Astrocyte (in vitro differentiated cells and primary cell): ENCODE measurements at regions not wholly inside any gene's neighbourhood (a gene's known extent, or its start where the extent isn't known, plus 50 kb on each side); places are given as distances from the start of the nearest gene placed in this dataset.

Experiments used
- DNase-seq: peaks from one replicate; pipeline ENCODE4 v3.0.0-alpha.2; 2010; ENCODE audit warnings: low read depth
- FAIRE-seq: peaks from 2 replicates; lab custom pipeline; 2011; peaks lifted over from hg19 to GRCh38; lab: Jason Lieb, UNC
- H2AFZ ChIP-seq: 2 replicates; pipeline ENCODE4 v1.6.0; 2012; ENCODE audit warnings: low read depth, low read length, inconsistent platforms
- H3K27ac ChIP-seq: 2 replicates; pipeline ENCODE4 v1.5.1; 2011; ENCODE audit warnings: low read depth, low read length, inconsistent platforms
- H3K27me3 ChIP-seq: 2 replicates; pipeline ENCODE4 v1.6.0; 2011; ENCODE audit warnings: low read length, inconsistent platforms; ENCODE audit not compliant: insufficient read depth
- H3K36me3 ChIP-seq: 2 replicates; pipeline ENCODE4 v1.5.1; 2011; ENCODE audit warnings: low read length, inconsistent platforms; ENCODE audit not compliant: insufficient read depth
- H3K4me1 ChIP-seq: 2 replicates; pipeline ENCODE4 v1.5.1; 2011; ENCODE audit warnings: low read length, inconsistent platforms; ENCODE audit not compliant: insufficient read depth
- H3K4me2 ChIP-seq: 2 replicates; pipeline ENCODE4 v1.6.0; 2012; ENCODE audit warnings: low read length, inconsistent platforms
- H3K4me3 ChIP-seq: 2 replicates; pipeline ENCODE4 v1.5.1; 2011; ENCODE audit warnings: low read depth, mild to moderate bottlenecking, low read length, inconsistent platforms; ENCODE audit not compliant: insufficient read depth
- H3K79me2 ChIP-seq: 2 replicates; pipeline ENCODE4 v1.6.0; 2012; ENCODE audit warnings: mild to moderate bottlenecking, low read length, inconsistent platforms; ENCODE audit not compliant: insufficient read depth
- H3K9ac ChIP-seq: 2 replicates; pipeline ENCODE4 v1.6.0; 2012; ENCODE audit warnings: mild to moderate bottlenecking, low read length, inconsistent platforms
- H3K9me3 ChIP-seq: 2 replicates; pipeline ENCODE4 v1.5.1; 2012; ENCODE audit warnings: low read depth, mild to moderate bottlenecking, low read length, inconsistent platforms; ENCODE audit not compliant: insufficient read depth
- H4K20me1 ChIP-seq: 2 replicates; pipeline ENCODE4 v1.6.0; 2012; ENCODE audit warnings: low read length, inconsistent platforms; ENCODE audit not compliant: insufficient read depth
- H3K27ac Mint-ChIP-seq: one replicate; pipeline ENCODE4 v1.8.0; 2021; ENCODE audit warnings: mild to moderate bottlenecking, mixed read lengths; ENCODE audit not compliant: unreplicated experiment
- H3K27me3 Mint-ChIP-seq: one replicate; pipeline ENCODE4 v1.8.0; 2021; ENCODE audit warnings: low read depth, mixed read lengths; ENCODE audit not compliant: unreplicated experiment
- H3K36me3 Mint-ChIP-seq: one replicate; pipeline ENCODE4 v1.8.0; 2021; ENCODE audit warnings: low read depth, mixed read lengths; ENCODE audit not compliant: unreplicated experiment
- H3K4me1 Mint-ChIP-seq: one replicate; pipeline ENCODE4 v1.8.0; 2021; ENCODE audit warnings: low read depth, mixed read lengths; ENCODE audit not compliant: unreplicated experiment
- H3K4me3 Mint-ChIP-seq: one replicate; pipeline ENCODE4 v1.8.0; 2021; ENCODE audit warnings: mild to moderate bottlenecking, moderate library complexity, mixed read lengths; ENCODE audit not compliant: unreplicated experiment
- H3K9me3 Mint-ChIP-seq: one replicate; pipeline ENCODE4 v1.8.0; 2021; ENCODE audit warnings: mild to moderate bottlenecking, mixed read lengths; ENCODE audit not compliant: unreplicated experiment
- CTCF ChIP-seq: IDR thresholded peaks from 2 replicates; pipeline ENCODE4 v1.5.1; 2011; ENCODE audit warnings: low read depth, mild to moderate bottlenecking, inconsistent platforms, low read length, moderate library complexity; ENCODE audit not compliant: insufficient read depth
- EZH2 ChIP-seq: IDR thresholded peaks from 2 replicates; pipeline ENCODE4 v1.6.1; 2012; ENCODE audit warnings: mild to moderate bottlenecking, low read length, inconsistent platforms; ENCODE audit not compliant: insufficient read depth

GRCh38 chr17:71578446-71578845, 542.4 kb upstream of the SOX9 start:
- Mint-ChIP-seq H3K9me3 (peaks cover 4% of the 10 kb centered on the region), H3K4me3 (no peak overlapping the region), H3K4me1 (peaks cover 4% of the 10 kb centered on the region), H3K36me3 (no peaks in the 10 kb centered on the region), H3K27ac (no peak overlapping the region), H3K27me3 (no peaks in the 10 kb centered on the region)
- Histone ChIP-seq H3K9me3 (peaks cover 4% of the 10 kb centered on the region), H4K20me1 (no peaks in the 10 kb centered on the region), H3K27ac (no peak overlapping the region), H3K79me2 (no peaks in the 10 kb centered on the region), H3K36me3 (no peaks in the 10 kb centered on the region), H3K4me2 (no peak overlapping the region), H3K9ac (no peak overlapping the region), H2AFZ (no peak overlapping the region), H3K27me3 (no peaks in the 10 kb centered on the region), H3K4me1 (no peaks in the 10 kb centered on the region), H3K4me3 (no peak overlapping the region)
- DNase-seq (no peak), FAIRE-seq (no peak)
- TF ChIP-seq EZH2 (no peak), CTCF (no peak)

GRCh38 chr17:71580220-71580619, 540.6 kb upstream of the SOX9 start:
- no peak for FAIRE-seq
- H3K4me3 Mint-ChIP-seq: no peak overlapping the region
- no peak for DNase-seq

More at GRCh38 chr17:71580220-71580619, 540.6 kb upstream of the SOX9 start:
- H3K9me3 ChIP-seq: peaks cover 4% of the 10 kb centered on the region
- H3K4me2 ChIP-seq: no peak overlapping the region
- H2AFZ ChIP-seq: no peak overlapping the region
- H3K36me3 Mint-ChIP-seq: no peaks in the 10 kb centered on the region
- no peaks in the 10 kb centered on the region for H3K27me3 Mint-ChIP-seq
- H3K4me1 Mint-ChIP-seq: peaks cover 4% of the 10 kb centered on the region
- H3K36me3 ChIP-seq: no peaks in the 10 kb centered on the region
- H3K4me1 ChIP-seq: no peaks in the 10 kb centered on the region
- H3K9me3 Mint-ChIP-seq: peaks cover 4% of the 10 kb centered on the region
- no peak overlapping the region for H3K9ac ChIP-seq
- H4K20me1 ChIP-seq: no peaks in the 10 kb centered on the region
- no peak overlapping the region for H3K4me3 ChIP-seq
- no peaks in the 10 kb centered on the region for H3K27me3 ChIP-seq
- H3K27ac Mint-ChIP-seq: no peak overlapping the region
- TF ChIP-seq EZH2: no peak
- no peak for TF ChIP-seq CTCF
- H3K79me2 ChIP-seq: no peaks in the 10 kb centered on the region
- no peak overlapping the region for H3K27ac ChIP-seq
